Activated CD4-positive, alpha-beta T cell treated with anti-CD3 and anti-CD28 coated beads, Interleukin-2, amount 10 ng/mL, durations not matched to agents 7 days and 5 days (primary cell): ENCODE measurements at regions not wholly inside any gene's neighbourhood (a gene's known extent, or its start where the extent isn't known, plus 50 kb on each side); places are given as distances from the start of the nearest gene placed in this dataset.
"Not testable (repeated sequence)": the region's sequence is repeated elsewhere in the genome, so short reads cannot be mapped to it uniquely, and the experiment has no call there.

ENCODE experiments used
- CTCF ChIA-PET: fragments of 350-600 bp; sonication (Branson Sonifier 250); formaldehyde crosslinking; loops from one replicate; lab custom pipeline; 2021; ENCODE audit warnings: antibody characterized with exemption; lab: Charles Lee
- POLR2A ChIA-PET: fragments of 350-600 bp; sonication (Branson Sonifier 250); formaldehyde crosslinking; loops from one replicate; lab custom pipeline; 2021; ENCODE audit warnings: antibody characterized with exemption; lab: Charles Lee
- DNase-seq: peaks from one replicate; pipeline ENCODE4 v3.0.0-alpha.2; 2020
- H3K27ac Mint-ChIP-seq: one replicate; pipeline ENCODE4 v1.8.0; 2021; ENCODE audit warnings: mild to moderate bottlenecking, moderate library complexity, mixed read lengths
- H3K27me3 Mint-ChIP-seq: one replicate; pipeline ENCODE4 v1.8.0; 2021; ENCODE audit warnings: mixed read lengths
- H3K36me3 Mint-ChIP-seq: one replicate; pipeline ENCODE4 v1.8.0; 2021; ENCODE audit warnings: low read depth, mixed read lengths
- H3K4me1 Mint-ChIP-seq: one replicate; pipeline ENCODE4 v1.8.0; 2021; ENCODE audit warnings: mixed read lengths
- H3K4me3 Mint-ChIP-seq: one replicate; pipeline ENCODE4 v1.8.0; 2021; ENCODE audit warnings: mild to moderate bottlenecking, moderate library complexity, mixed read lengths
- H3K9me3 Mint-ChIP-seq: one replicate; pipeline ENCODE4 v1.8.0; 2021; ENCODE audit warnings: mixed read lengths

- CTCF ChIA-PET, result no interaction called here
- H3K27ac Mint-ChIP-seq, result no peak overlapping the region
Observed at GRCh38 chr13:80069374-80069773, 271.6 kb downstream of the SPRY2 start.

GRCh38 chr13:80065996-80066395, 274.9 kb downstream of the SPRY2 start:
- no peaks in the 10 kb centered on the region for H3K27me3 Mint-ChIP-seq
- DNase-seq, result no peak
- no peak overlapping the region for H3K27ac Mint-ChIP-seq
- H3K4me3 Mint-ChIP-seq, result no peak overlapping the region
- H3K4me1 Mint-ChIP-seq, result no peaks in the 10 kb centered on the region
- H3K9me3 Mint-ChIP-seq, result peaks cover 6% of the 10 kb centered on the region
- H3K36me3 Mint-ChIP-seq, result no peaks in the 10 kb centered on the region
- ChIA-PET POLR2A (no interaction called here), CTCF (no interaction called here)

More at GRCh38 chr13:80069374-80069773, 271.6 kb downstream of the SPRY2 start:
- DNase-seq, result no peak
- Mint-ChIP-seq H3K27me3 (no peaks in the 10 kb centered on the region), H3K4me1 (no peaks in the 10 kb centered on the region), H3K9me3 (no peaks in the 10 kb centered on the region), H3K4me3 (no peak overlapping the region), H3K36me3 (no peaks in the 10 kb centered on the region)
- POLR2A ChIA-PET, result no interaction called here

- H3K4me1 Mint-ChIP-seq, H3K4me3 Mint-ChIP-seq, DNase-seq, H3K9me3 Mint-ChIP-seq, H3K36me3 Mint-ChIP-seq, CTCF ChIA-PET, POLR2A ChIA-PET, H3K27ac Mint-ChIP-seq, H3K27me3 Mint-ChIP-seq: not testable (repeated sequence)
Observed at GRCh38 chr13:80062416-80062815, 278.5 kb downstream of the SPRY2 start.

- no peak overlapping the region for H3K27ac Mint-ChIP-seq
- no peaks in the 10 kb centered on the region for H3K36me3 Mint-ChIP-seq
- ChIA-PET POLR2A (no interaction called here), CTCF (interaction anchor here (0.6 kb wide), 1 partner anchor 173 kb away, joined by 3 read pairs; no protein-coding TSS in a partner anchor)
- H3K4me3 Mint-ChIP-seq, result no peak overlapping the region
- H3K9me3 Mint-ChIP-seq, result peaks cover 8% of the 10 kb centered on the region
- no peak for DNase-seq
- H3K27me3 Mint-ChIP-seq, result no peaks in the 10 kb centered on the region
- H3K4me1 Mint-ChIP-seq, result no peaks in the 10 kb centered on the region
Observed at GRCh38 chr13:80059789-80060188, 281.1 kb downstream of the SPRY2 start.

GRCh38 chr13:80058626-80059025, 282.3 kb downstream of the SPRY2 start:
- DNase-seq, result no peak
- no peaks in the 10 kb centered on the region for H3K4me1 Mint-ChIP-seq
- no peak overlapping the region for H3K27ac Mint-ChIP-seq
- ChIA-PET POLR2A (no interaction called here), CTCF (no interaction called here)
- H3K36me3 Mint-ChIP-seq, result no peaks in the 10 kb centered on the region
- peaks cover 3% of the 10 kb centered on the region for H3K9me3 Mint-ChIP-seq
- H3K4me3 Mint-ChIP-seq, result no peak overlapping the region
- no peaks in the 10 kb centered on the region for H3K27me3 Mint-ChIP-seq

- ChIA-PET CTCF (no interaction called here), POLR2A (no interaction called here)
- H3K27me3 Mint-ChIP-seq, result no peaks in the 10 kb centered on the region
- H3K4me3 Mint-ChIP-seq, result no peak overlapping the region
- peaks cover 2% of the 10 kb centered on the region for H3K9me3 Mint-ChIP-seq
- H3K36me3 Mint-ChIP-seq, result no peaks in the 10 kb centered on the region
- DNase-seq, result no peak
- H3K4me1 Mint-ChIP-seq, result no peaks in the 10 kb centered on the region
- H3K27ac Mint-ChIP-seq, result no peak overlapping the region
Observed at GRCh38 chr13:80055847-80056246, 285.1 kb downstream of the SPRY2 start.

GRCh38 chr13:80054806-80055205, 286.1 kb downstream of the SPRY2 start:
- Mint-ChIP-seq H3K9me3 (peaks cover 2% of the 10 kb centered on the region), H3K27ac (no peak overlapping the region), H3K4me3 (no peak overlapping the region), H3K36me3 (no peaks in the 10 kb centered on the region), H3K4me1 (peaks cover 2% of the 10 kb centered on the region), H3K27me3 (no peaks in the 10 kb centered on the region)
- POLR2A ChIA-PET, result no interaction called here
- CTCF ChIA-PET, result no interaction called here
- no peak for DNase-seq

- Mint-ChIP-seq H3K9me3 (no peaks in the 10 kb centered on the region), H3K4me3 (no peak overlapping the region), H3K4me1 (peaks cover 11% of the 10 kb centered on the region), H3K36me3 (no peaks in the 10 kb centered on the region), H3K27ac (no peak overlapping the region), H3K27me3 (no peaks in the 10 kb centered on the region)
- DNase-seq, result no peak
- ChIA-PET POLR2A (no interaction called here), CTCF (no interaction called here)
Observed at GRCh38 chr13:80052286-80052685, 288.6 kb downstream of the SPRY2 start.

GRCh38 chr13:80050252-80050651, 290.7 kb downstream of the SPRY2 start:
- no peak for DNase-seq
- Mint-ChIP-seq H3K4me3 (no peak overlapping the region), H3K4me1 (peaks cover 11% of the 10 kb centered on the region), H3K27me3 (no peaks in the 10 kb centered on the region), H3K9me3 (no peaks in the 10 kb centered on the region), H3K27ac (no peak overlapping the region), H3K36me3 (no peaks in the 10 kb centered on the region)
- ChIA-PET CTCF (no interaction called here), POLR2A (no interaction called here)

GRCh38 chr13:80048802-80049201, 292.1 kb downstream of the SPRY2 start:
- Mint-ChIP-seq H3K4me3 (no peak overlapping the region), H3K36me3 (no peaks in the 10 kb centered on the region), H3K9me3 (no peaks in the 10 kb centered on the region), H3K27ac (no peak overlapping the region), H3K4me1 (peaks cover 11% of the 10 kb centered on the region), H3K27me3 (no peaks in the 10 kb centered on the region)
- CTCF ChIA-PET, result no interaction called here
- POLR2A ChIA-PET, result no interaction called here
- DNase-seq, result peak; percentile 58

GRCh38 chr13:80048030-80048429, 292.9 kb downstream of the SPRY2 start:
- H3K4me1 Mint-ChIP-seq, result peaks cover 11% of the 10 kb centered on the region
- ChIA-PET POLR2A (no interaction called here), CTCF (no interaction called here)
- H3K4me3 Mint-ChIP-seq, result no peak overlapping the region
- peaks cover 3% of the 10 kb centered on the region for H3K9me3 Mint-ChIP-seq
- H3K36me3 Mint-ChIP-seq, result no peaks in the 10 kb centered on the region
- no peaks in the 10 kb centered on the region for H3K27me3 Mint-ChIP-seq
- no peak for DNase-seq
- no peak overlapping the region for H3K27ac Mint-ChIP-seq

- Mint-ChIP-seq H3K27me3 (no peaks in the 10 kb centered on the region), H3K4me3 (no peak overlapping the region), H3K9me3 (peaks cover 3% of the 10 kb centered on the region), H3K4me1 (peaks cover 11% of the 10 kb centered on the region), H3K27ac (no peak overlapping the region), H3K36me3 (no peaks in the 10 kb centered on the region)
- ChIA-PET POLR2A (no interaction called here), CTCF (no interaction called here)
- no peak for DNase-seq
Observed at GRCh38 chr13:80047406-80047805, 293.5 kb downstream of the SPRY2 start.

- Mint-ChIP-seq H3K27ac (no peak overlapping the region), H3K9me3 (peaks cover 3% of the 10 kb centered on the region), H3K36me3 (no peaks in the 10 kb centered on the region), H3K27me3 (no peaks in the 10 kb centered on the region), H3K4me3 (no peak overlapping the region), H3K4me1 (no peaks in the 10 kb centered on the region)
- CTCF ChIA-PET, result no interaction called here
- POLR2A ChIA-PET, result no interaction called here
- DNase-seq, result no peak
Observed at GRCh38 chr13:80040981-80041317, 300.0 kb downstream of the SPRY2 start.

- no peak overlapping the region for H3K27ac Mint-ChIP-seq
- no peaks in the 10 kb centered on the region for H3K27me3 Mint-ChIP-seq
- DNase-seq, result no peak
- peaks cover 3% of the 10 kb centered on the region for H3K9me3 Mint-ChIP-seq
- H3K4me1 Mint-ChIP-seq, result no peaks in the 10 kb centered on the region
- H3K4me3 Mint-ChIP-seq, result no peak overlapping the region
- H3K36me3 Mint-ChIP-seq, result no peaks in the 10 kb centered on the region
- ChIA-PET POLR2A (no interaction called here), CTCF (no interaction called here)
Observed at GRCh38 chr13:80040196-80040980, 300.5 kb downstream of the SPRY2 start.
